Gastroesophageal sphincter (tissue), 3 donors: ENCODE measurements at regions not wholly inside any gene's neighbourhood (a gene's known extent, or its start where the extent isn't known, plus 50 kb on each side); places are given as distances from the start of the nearest gene placed in this dataset.

Experiments used
- CTCF ChIP-seq, 4 experiments: fragments of 200-600 bp in 2 of 4; fragments of 450-650 bp in 2 of 4; sonication (generic) in 1 of 4; IDR thresholded peaks; one replicate each; pipeline ENCODE4 v1.5.1; 2017 to 2019; ENCODE audit warnings: antibody characterized with exemption in 4 of 4, mild to moderate bottlenecking in 2 of 4, moderate library complexity in 2 of 4
- EP300 ChIP-seq: sonication (generic); formaldehyde crosslinking; IDR thresholded peaks from one replicate; pipeline ENCODE4 v1.6.1; 2017; ENCODE audit warnings: antibody characterized with exemption, mild to moderate bottlenecking
- POLR2A ChIP-seq, 2 donors: fragments of 450-650 bp; IDR thresholded peaks; one replicate each; pipeline ENCODE4 v1.6.1; 2017; ENCODE audit warnings: antibody characterized with exemption in 2 of 2, mild to moderate bottlenecking in 2 of 2, moderate library complexity in 1 of 2
- POLR2AphosphoS5 ChIP-seq: sonication (generic); formaldehyde crosslinking; IDR thresholded peaks from one replicate; pipeline ENCODE4 v1.6.1; 2017; ENCODE audit warnings: antibody characterized with exemption

- TF ChIP-seq CTCF (IDR thresholded peaks at IDR 0.05) (no peak), POLR2AphosphoS5 (no peak), POLR2A (IDR thresholded peaks at IDR 0.05) (no peak), EP300 (no peak)
Observed at GRCh38 chr14:94960285-94961001, 190.5 kb upstream of the GSC start.
